Activated CD4-positive, alpha-beta T cell treated with anti-CD3 and anti-CD28 coated beads for 36 hours (primary cell): ENCODE measurements at regions not wholly inside any gene's neighbourhood (a gene's known extent, or its start where the extent isn't known, plus 50 kb on each side); places are given as distances from the start of the nearest gene placed in this dataset.
"Not testable (repeated sequence)": the region's sequence is repeated elsewhere in the genome, so short reads cannot be mapped to it uniquely, and the experiment has no call there.

Experiments used
- ATAC-seq: fragments of 200-7000 bp; cut with Tn5 transposase; one replicate; pipeline ENCODE4 v1.10.0; 2021; ENCODE audit warnings: mild to moderate bottlenecking, moderate library complexity
- CTCF ChIA-PET: fragments of 350-600 bp; sonication (Branson Sonifier 250); formaldehyde crosslinking; loops from one replicate; lab custom pipeline; 2021; ENCODE audit warnings: antibody characterized with exemption; lab: Charles Lee
- POLR2A ChIA-PET: fragments of 350-600 bp; sonication (Branson Sonifier 250); formaldehyde crosslinking; loops from one replicate; lab custom pipeline; 2021; ENCODE audit warnings: antibody characterized with exemption, inconsistent platforms; lab: Charles Lee
- DNase-seq: peaks from one replicate; pipeline ENCODE4 v3.0.0-alpha.2; 2020
- H3K27ac Mint-ChIP-seq: one replicate; pipeline ENCODE4 v1.8.0; 2021; ENCODE audit warnings: mixed read lengths
- H3K27me3 Mint-ChIP-seq: one replicate; pipeline ENCODE4 v1.8.0; 2021; ENCODE audit warnings: mixed read lengths
- H3K36me3 Mint-ChIP-seq: one replicate; pipeline ENCODE4 v1.8.0; 2021; ENCODE audit warnings: low read depth, mixed read lengths
- H3K4me1 Mint-ChIP-seq: one replicate; pipeline ENCODE4 v1.8.0; 2021; ENCODE audit warnings: mixed read lengths
- H3K4me3 Mint-ChIP-seq: one replicate; pipeline ENCODE4 v1.8.0; 2021; ENCODE audit warnings: mild to moderate bottlenecking, moderate library complexity, mixed read lengths
- H3K9me3 Mint-ChIP-seq: one replicate; pipeline ENCODE4 v1.8.0; 2021; ENCODE audit warnings: low read depth, mixed read lengths
- intact Hi-C, 2 experiments: fragments of 100-400 bp; cut with DNase I in 1 of 2; cut with micrococcal nuclease in 1 of 2; formaldehyde crosslinking; loops; one replicate each; pipeline versions ENCODE4 v1.14.2 to v1.15.1; 2022 to 2024; cut with DNase I, micrococcal nuclease

GRCh38 chr6:96391776-96392360 lies 129.7 kb upstream of the UFL1 start:
- ATAC-seq (no peak), DNase-seq (peak; percentile 25)
- peaks cover 14% of the 10 kb centered on the region for H3K27me3 Mint-ChIP-seq
- no peaks in the 10 kb centered on the region for H3K9me3 Mint-ChIP-seq
- CTCF ChIA-PET = interaction anchor here (0.8 kb wide), 1 partner anchor 20 kb away, joined by 3 read pairs; no protein-coding TSS in a partner anchor
- no peak overlapping the region for H3K27ac Mint-ChIP-seq
- intact Hi-C loops = no loop called here
- POLR2A ChIA-PET = no interaction called here
- H3K4me3 Mint-ChIP-seq = no peak overlapping the region
- no peaks in the 10 kb centered on the region for H3K36me3 Mint-ChIP-seq
- peaks cover 2% of the 10 kb centered on the region for H3K4me1 Mint-ChIP-seq

DNA sequence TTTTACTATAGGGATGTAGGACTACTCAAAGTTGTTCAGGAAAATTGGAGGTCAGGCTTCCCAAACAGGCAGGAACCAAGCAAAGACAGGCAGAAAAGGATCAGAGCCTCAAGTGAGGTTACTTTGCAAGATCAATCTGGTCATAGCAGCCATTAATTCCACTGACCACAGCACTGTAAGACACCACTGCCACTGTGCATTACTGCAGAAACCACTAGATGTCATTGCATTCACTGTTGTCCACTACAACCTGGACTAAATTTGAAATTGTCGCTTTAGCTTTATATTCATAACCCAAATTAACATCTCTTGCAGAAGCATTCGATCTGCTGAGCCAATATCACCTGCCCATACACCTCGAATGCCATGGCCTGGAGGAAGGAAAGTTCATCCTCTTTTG lies 126.9 kb upstream of the UFL1 start:
- Mint-ChIP-seq H3K27ac (no peak overlapping the region), H3K36me3 (no peaks in the 10 kb centered on the region), H3K4me1 (peaks cover 2% of the 10 kb centered on the region), H3K27me3 (peaks cover 14% of the 10 kb centered on the region), H3K4me3 (no peak overlapping the region), H3K9me3 (no peaks in the 10 kb centered on the region)
- ChIA-PET CTCF (no interaction called here), POLR2A (no interaction called here)
- ATAC-seq = no peak
- DNase-seq = no peak
- intact Hi-C loops = no loop called here

DNA sequence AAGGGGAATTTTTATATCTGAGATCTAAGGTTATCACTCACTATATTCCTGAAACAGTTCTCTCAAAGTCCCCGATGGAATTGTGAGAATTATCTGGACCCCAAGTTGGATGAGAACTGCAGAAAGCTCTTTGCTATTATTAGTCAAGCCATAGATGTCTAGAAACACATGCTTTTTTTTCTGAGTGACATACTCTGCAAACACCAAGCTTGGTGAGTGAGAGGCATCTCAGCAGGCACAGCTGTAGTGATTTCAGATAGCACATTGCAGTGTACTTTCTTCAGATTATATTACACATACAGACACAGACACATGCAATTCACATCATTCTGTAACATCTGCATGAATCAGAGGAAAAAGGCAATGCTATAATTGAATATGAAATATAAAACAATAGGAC lies 111.1 kb upstream of the UFL1 start:
- intact Hi-C loops = no loop called here
- Mint-ChIP-seq H3K27ac (no peak overlapping the region), H3K27me3 (peaks cover 2% of the 10 kb centered on the region), H3K4me1 (no peaks in the 10 kb centered on the region), H3K4me3 (no peak overlapping the region), H3K9me3 (peaks cover 2% of the 10 kb centered on the region), H3K36me3 (no peaks in the 10 kb centered on the region)
- ChIA-PET CTCF (no interaction called here), POLR2A (no interaction called here)
- DNase-seq (no peak), ATAC-seq (no peak)

GRCh38 chr6:96420294-96420693 lies 101.3 kb upstream of the UFL1 start:
- Mint-ChIP-seq H3K27ac (no peak overlapping the region), H3K36me3 (peaks cover 4% of the 10 kb centered on the region), H3K9me3 (peaks cover 13% of the 10 kb centered on the region), H3K27me3 (peaks cover 3% of the 10 kb centered on the region), H3K4me1 (no peaks in the 10 kb centered on the region), H3K4me3 (no peak overlapping the region)
- POLR2A ChIA-PET = no interaction called here
- no peak for DNase-seq
- intact Hi-C loops = loop anchor here in 1 of 2 experiments (10.0 kb wide), 1 partner anchor 1115 kb away; no protein-coding TSS in a partner anchor
- ATAC-seq = no peak
- CTCF ChIA-PET = no interaction called here

GRCh38 chr6:96433950-96434349 lies 87.7 kb upstream of the UFL1 start:
- ATAC-seq (no peak), DNase-seq (no peak)
- intact Hi-C loops = no loop called here
- Mint-ChIP-seq H3K27me3 (peaks cover 2% of the 10 kb centered on the region), H3K4me3 (no peak overlapping the region), H3K4me1 (no peaks in the 10 kb centered on the region), H3K9me3 (peaks cover 15% of the 10 kb centered on the region), H3K36me3 (no peaks in the 10 kb centered on the region), H3K27ac (no peak overlapping the region)
- POLR2A ChIA-PET = no interaction called here
- CTCF ChIA-PET = no interaction called here

- Mint-ChIP-seq H3K9me3 (peaks cover 6% of the 10 kb centered on the region), H3K4me3 (no peak overlapping the region), H3K27me3 (no peaks in the 10 kb centered on the region), H3K36me3 (peaks cover 1% of the 10 kb centered on the region), H3K27ac (no peak overlapping the region), H3K4me1 (no peaks in the 10 kb centered on the region)
- ATAC-seq (no peak), DNase-seq (no peak)
- intact Hi-C loops = no loop called here
- ChIA-PET CTCF (no interaction called here), POLR2A (no interaction called here)
These were observed 85.2 kb upstream of the UFL1 start for GRCh38 chr6:96436398-96436797.

DNA sequence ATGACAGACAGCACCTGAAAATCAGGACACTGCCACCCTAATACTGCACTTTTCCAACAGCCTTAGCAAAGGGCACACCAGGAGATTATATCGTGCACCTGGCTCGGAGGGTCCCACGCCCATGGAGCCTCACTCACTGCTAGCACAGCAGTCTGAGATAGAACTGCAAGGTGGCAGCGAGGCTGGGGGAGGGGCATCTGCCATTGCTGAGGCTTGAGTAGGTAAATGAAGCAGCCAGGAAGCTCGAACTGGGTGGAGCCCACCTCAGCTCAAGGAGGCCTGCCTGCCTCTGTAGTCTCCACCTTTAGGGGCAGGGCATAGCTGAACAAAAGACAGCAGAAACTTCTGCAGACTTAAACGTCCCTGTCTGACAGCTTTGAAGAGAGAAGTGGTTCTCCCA lies 84.4 kb upstream of the UFL1 start:
- H3K27ac Mint-ChIP-seq, POLR2A ChIA-PET, CTCF ChIA-PET, DNase-seq, intact Hi-C loops, H3K27me3 Mint-ChIP-seq, H3K4me3 Mint-ChIP-seq, H3K4me1 Mint-ChIP-seq, ATAC-seq, H3K9me3 Mint-ChIP-seq, H3K36me3 Mint-ChIP-seq: not testable (repeated sequence)

- peaks cover 5% of the 10 kb centered on the region for H3K9me3 Mint-ChIP-seq
- H3K4me3 Mint-ChIP-seq = no peak overlapping the region
- no peaks in the 10 kb centered on the region for H3K4me1 Mint-ChIP-seq
- no peak overlapping the region for H3K27ac Mint-ChIP-seq
- H3K36me3 Mint-ChIP-seq = no peaks in the 10 kb centered on the region
- DNase-seq (no peak), ATAC-seq (no peak)
- no peaks in the 10 kb centered on the region for H3K27me3 Mint-ChIP-seq
- POLR2A ChIA-PET = no interaction called here
- CTCF ChIA-PET = no interaction called here
- intact Hi-C loops = loop anchor here in 1 of 2 experiments (10.0 kb wide), 1 partner anchor 295 kb away; no protein-coding TSS in a partner anchor
These were observed 71.4 kb upstream of the UFL1 start for GRCh38 chr6:96450082-96450769.

- CTCF ChIA-PET = no interaction called here
- H3K27ac Mint-ChIP-seq = no peak overlapping the region
These were observed 70.9 kb upstream of the UFL1 start for GRCh38 chr6:96450770-96451130.

DNA sequence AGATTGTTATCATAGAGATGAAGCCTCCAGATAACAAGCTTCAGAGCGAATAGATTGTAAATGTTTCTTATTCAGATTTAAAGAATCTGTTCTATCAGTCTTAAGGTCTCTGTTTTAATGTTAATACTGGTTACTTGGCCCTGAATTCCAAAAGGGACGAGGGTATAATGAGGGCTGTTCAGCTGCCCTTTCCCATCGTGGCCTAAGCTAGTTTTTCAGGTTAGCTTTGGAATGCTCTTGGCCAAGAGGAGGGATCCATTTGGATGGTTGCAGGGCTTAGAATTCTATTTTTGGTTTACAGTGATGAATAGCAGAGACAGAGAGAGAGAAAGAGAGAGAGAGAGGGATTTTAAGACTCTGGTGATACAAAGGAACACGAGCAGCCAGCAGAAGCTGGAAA lies 62.8 kb upstream of the UFL1 start:
- peaks cover 2% of the 10 kb centered on the region for H3K27me3 Mint-ChIP-seq
- CTCF ChIA-PET = no interaction called here
- POLR2A ChIA-PET = no interaction called here
- H3K36me3 Mint-ChIP-seq = no peaks in the 10 kb centered on the region
- intact Hi-C loops = loop anchor here in 1 of 2 experiments (10.0 kb wide), 1 partner anchor 304 kb away; no protein-coding TSS in a partner anchor
- no peaks in the 10 kb centered on the region for H3K4me1 Mint-ChIP-seq
- no peak overlapping the region for H3K27ac Mint-ChIP-seq
- DNase-seq (no peak), ATAC-seq (no peak)
- H3K4me3 Mint-ChIP-seq = no peak overlapping the region
- no peaks in the 10 kb centered on the region for H3K9me3 Mint-ChIP-seq

More at GRCh38 chr6:96450770-96451130, 70.9 kb upstream of the UFL1 start:
- intact Hi-C loops = loop anchor here in 1 of 2 experiments (10.0 kb wide), 1 partner anchor 296 kb away; no protein-coding TSS in a partner anchor
- H3K9me3 Mint-ChIP-seq = peaks cover 2% of the 10 kb centered on the region
- DNase-seq (no peak), ATAC-seq (no peak)
- no peak overlapping the region for H3K4me3 Mint-ChIP-seq
- H3K36me3 Mint-ChIP-seq = no peaks in the 10 kb centered on the region
- H3K27me3 Mint-ChIP-seq = no peaks in the 10 kb centered on the region
- POLR2A ChIA-PET = no interaction called here
- H3K4me1 Mint-ChIP-seq = no peaks in the 10 kb centered on the region

DNA sequence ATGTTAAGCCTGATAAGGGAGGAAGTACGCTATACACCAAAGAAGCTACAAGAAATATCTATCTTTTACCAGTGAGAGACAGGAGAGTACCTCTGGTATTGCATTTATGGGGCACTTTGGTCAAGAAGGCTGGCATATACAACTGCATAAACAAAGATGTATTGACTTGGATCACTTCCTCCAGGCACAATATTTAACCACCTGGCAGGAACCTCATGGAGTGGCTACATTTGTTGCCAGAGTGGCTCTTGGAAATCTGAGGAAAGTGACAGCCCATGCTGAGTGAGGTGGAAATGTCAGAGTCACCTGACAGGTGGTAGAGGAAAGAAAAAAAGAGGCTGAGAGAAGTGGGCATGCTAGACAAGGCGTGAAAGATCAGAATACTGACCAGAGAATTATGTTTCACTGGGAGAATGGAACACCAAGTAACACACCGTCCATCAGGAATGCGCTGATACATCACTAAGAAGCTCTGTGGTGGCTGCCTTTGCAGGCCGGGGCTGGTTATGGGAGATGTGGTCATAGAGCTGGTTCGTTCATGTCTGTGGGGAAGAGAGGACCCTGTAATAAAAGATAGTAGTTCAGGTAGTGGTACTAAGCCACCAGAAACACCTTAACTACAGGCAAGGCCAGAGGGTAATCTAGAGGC lies 61.4 kb upstream of the UFL1 start:
- Mint-ChIP-seq H3K4me3 (no peak overlapping the region), H3K9me3 (no peaks in the 10 kb centered on the region), H3K27ac (no peak overlapping the region), H3K4me1 (peaks cover 3% of the 10 kb centered on the region), H3K27me3 (peaks cover 4% of the 10 kb centered on the region), H3K36me3 (no peaks in the 10 kb centered on the region)
- ATAC-seq (no peak), DNase-seq (no peak)
- ChIA-PET POLR2A (no interaction called here), CTCF (no interaction called here)
- intact Hi-C loops = no loop called here
